Vagina (tissue), 2 donors: ENCODE measurements at regions not wholly inside any gene's neighbourhood (a gene's known extent, or its start where the extent isn't known, plus 50 kb on each side); places are given as distances from the start of the nearest gene placed in this dataset.

Source experiments
- DNase-seq, 2 donors: peaks; one replicate each; pipeline ENCODE4 v3.0.0-alpha.2; 2017; ENCODE audit errors: extremely low spot score in 2 of 2
- H3K27ac ChIP-seq: fragments of 200-600 bp; sonication (generic); one replicate; pipeline ENCODE4 v1.5.1; 2019
- H3K27me3 ChIP-seq: fragments of 200-600 bp; sonication (generic); one replicate; pipeline ENCODE4 v1.5.1; 2019
- H3K36me3 ChIP-seq, 2 donors: fragments of 200-600 bp; sonication (generic); one replicate each; pipeline ENCODE4 v1.5.1; 2017 to 2019
- H3K4me1 ChIP-seq: fragments of 200-600 bp; sonication (generic); one replicate; pipeline ENCODE4 v1.5.1; 2019
- H3K4me3 ChIP-seq, 2 donors: fragments of 200-600 bp; sonication (generic); 1 replicate in 1 of 2; 2 replicates in 1 of 2; pipeline ENCODE4 v1.5.1; 2016 to 2019
- H3K9me3 ChIP-seq: fragments of 200-600 bp; sonication (generic); one replicate; pipeline ENCODE4 v1.5.1; 2019
- POLR2A ChIP-seq, 2 donors: fragments of 450-650 bp; IDR thresholded peaks; one replicate each; pipeline ENCODE4 v1.6.1; 2017; ENCODE audit warnings: antibody characterized with exemption in 2 of 2, mild to moderate bottlenecking in 2 of 2, moderate library complexity in 2 of 2
- POLR2AphosphoS5 ChIP-seq, 2 donors: sonication (generic); formaldehyde crosslinking; IDR thresholded peaks; one replicate each; pipeline ENCODE4 v1.9.0; 2017; ENCODE audit warnings: antibody characterized with exemption in 2 of 2, mild to moderate bottlenecking in 2 of 2, low read depth in 1 of 2; ENCODE audit not compliant: insufficient read depth in 1 of 2
- intact Hi-C: fragments of 100-400 bp; cut with DNase I; formaldehyde crosslinking; loops from one replicate; pipeline ENCODE4 v1.15.1; 2023
- TF ChIP-seq, protein P1 (sequence below), 3 experiments: fragments of 450-650 bp in 2 of 3; fragments of 200-600 bp in 1 of 3; sonication (generic) in 1 of 3; IDR thresholded peaks; one replicate each; pipeline ENCODE4 v1.5.1; 2017 to 2019; ENCODE audit warnings: antibody characterized with exemption in 3 of 3, mild to moderate bottlenecking in 2 of 3, moderate library complexity in 2 of 3

GRCh38 chr20:60565083-60565482, 606.9 kb downstream of the CDH26 start:
- intact Hi-C loops, result no loop called here
- Histone ChIP-seq H3K4me1 (no peaks in the 10 kb centered on the region), H3K36me3 (no peaks in the 10 kb centered on the region), H3K27me3 (no peaks in the 10 kb centered on the region), H3K4me3 (no peak overlapping the region), H3K27ac (no peak overlapping the region), H3K9me3 (no peaks in the 10 kb centered on the region)
- no peak for DNase-seq
- no peak for TF ChIP-seq POLR2A (IDR thresholded peaks at IDR 0.05)

- no peak for DNase-seq
Observed at GRCh38 chr20:60565551-60565950, 607.3 kb downstream of the CDH26 start.

DNA sequence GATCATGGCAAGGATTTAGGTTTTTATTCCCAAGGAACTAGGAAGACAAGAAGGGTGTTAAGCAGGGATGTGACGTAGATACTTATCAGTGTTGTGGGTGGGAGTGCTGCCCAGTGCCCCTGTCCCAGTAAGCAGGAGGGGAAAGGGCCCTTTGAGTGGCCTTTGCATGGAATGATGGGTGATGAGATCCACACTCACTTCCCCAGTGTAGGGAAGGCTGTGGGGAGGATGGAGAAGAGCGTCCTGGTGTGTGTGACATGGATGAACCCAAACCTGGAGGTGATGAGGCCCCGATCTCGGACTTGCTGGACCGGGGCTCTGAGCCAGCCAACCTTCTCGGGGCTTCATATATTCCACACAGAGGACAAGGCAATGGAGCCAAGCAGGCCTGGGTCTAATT, 610.9 kb downstream of the CDH26 start:
- DNase-seq, result peak in 1 of 2 donors; percentile 70
- Histone ChIP-seq H3K27me3 (no peaks in the 10 kb centered on the region), H3K9me3 (no peaks in the 10 kb centered on the region), H3K4me1 (no peaks in the 10 kb centered on the region), H3K27ac (no peak overlapping the region), H3K36me3 (no peaks in the 10 kb centered on the region), H3K4me3 (no peak overlapping the region)
- intact Hi-C loops, result no loop called here
- TF ChIP-seq, protein P1, sequence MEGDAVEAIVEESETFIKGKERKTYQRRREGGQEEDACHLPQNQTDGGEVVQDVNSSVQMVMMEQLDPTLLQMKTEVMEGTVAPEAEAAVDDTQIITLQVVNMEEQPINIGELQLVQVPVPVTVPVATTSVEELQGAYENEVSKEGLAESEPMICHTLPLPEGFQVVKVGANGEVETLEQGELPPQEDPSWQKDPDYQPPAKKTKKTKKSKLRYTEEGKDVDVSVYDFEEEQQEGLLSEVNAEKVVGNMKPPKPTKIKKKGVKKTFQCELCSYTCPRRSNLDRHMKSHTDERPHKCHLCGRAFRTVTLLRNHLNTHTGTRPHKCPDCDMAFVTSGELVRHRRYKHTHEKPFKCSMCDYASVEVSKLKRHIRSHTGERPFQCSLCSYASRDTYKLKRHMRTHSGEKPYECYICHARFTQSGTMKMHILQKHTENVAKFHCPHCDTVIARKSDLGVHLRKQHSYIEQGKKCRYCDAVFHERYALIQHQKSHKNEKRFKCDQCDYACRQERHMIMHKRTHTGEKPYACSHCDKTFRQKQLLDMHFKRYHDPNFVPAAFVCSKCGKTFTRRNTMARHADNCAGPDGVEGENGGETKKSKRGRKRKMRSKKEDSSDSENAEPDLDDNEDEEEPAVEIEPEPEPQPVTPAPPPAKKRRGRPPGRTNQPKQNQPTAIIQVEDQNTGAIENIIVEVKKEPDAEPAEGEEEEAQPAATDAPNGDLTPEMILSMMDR (IDR thresholded peaks at IDR 0.05), result no peak
- TF ChIP-seq POLR2AphosphoS5 (IDR thresholded peaks at IDR 0.05; ENCODE audit: insufficient read depth in 1 of 2, low read depth in 1 of 2) (no peak), POLR2A (IDR thresholded peaks at IDR 0.05) (no peak)

More at GRCh38 chr20:60565551-60565950, 607.3 kb downstream of the CDH26 start:
- intact Hi-C loops, result no loop called here
- no peak overlapping the region for H3K4me3 ChIP-seq
- H3K27me3 ChIP-seq, result no peaks in the 10 kb centered on the region
- H3K9me3 ChIP-seq, result no peaks in the 10 kb centered on the region
- no peak overlapping the region for H3K27ac ChIP-seq
- H3K36me3 ChIP-seq, result no peaks in the 10 kb centered on the region
- TF ChIP-seq, protein P1 (IDR thresholded peaks at IDR 0.05), result no peak
- no peak for TF ChIP-seq POLR2A (IDR thresholded peaks at IDR 0.05)
- TF ChIP-seq POLR2AphosphoS5 (IDR thresholded peaks at IDR 0.05; ENCODE audit: insufficient read depth in 1 of 2, low read depth in 1 of 2), result no peak
- H3K4me1 ChIP-seq, result no peaks in the 10 kb centered on the region

- DNase-seq, result peak in 1 of 2 donors; percentile 34
- no peaks in the 10 kb centered on the region for H3K27me3 ChIP-seq
- H3K36me3 ChIP-seq, result no peaks in the 10 kb centered on the region
- intact Hi-C loops, result no loop called here
- no peak overlapping the region for H3K27ac ChIP-seq
- TF ChIP-seq, protein P1 (IDR thresholded peaks at IDR 0.05), result no peak
- no peak for TF ChIP-seq POLR2A (IDR thresholded peaks at IDR 0.05)
- no peak for TF ChIP-seq POLR2AphosphoS5 (IDR thresholded peaks at IDR 0.05; ENCODE audit: insufficient read depth in 1 of 2, low read depth in 1 of 2)
- no peaks in the 10 kb centered on the region for H3K4me1 ChIP-seq
- no peaks in the 10 kb centered on the region for H3K9me3 ChIP-seq
- no peak overlapping the region for H3K4me3 ChIP-seq
Observed at GRCh38 chr20:60570481-60571277, 612.5 kb downstream of the CDH26 start.

GRCh38 chr20:60573003-60573680, 614.9 kb downstream of the CDH26 start:
- no peaks in the 10 kb centered on the region for H3K9me3 ChIP-seq
- no peak overlapping the region for H3K4me3 ChIP-seq
- no peaks in the 10 kb centered on the region for H3K4me1 ChIP-seq
- peak in 1 of 2 donors; percentile 13 for DNase-seq
- H3K27me3 ChIP-seq, result no peaks in the 10 kb centered on the region
- TF ChIP-seq POLR2AphosphoS5 (IDR thresholded peaks at IDR 0.05; ENCODE audit: insufficient read depth in 1 of 2, low read depth in 1 of 2) (no peak), POLR2A (IDR thresholded peaks at IDR 0.05) (no peak)
- TF ChIP-seq, protein P1 (IDR thresholded peaks at IDR 0.05), result no peak
- intact Hi-C loops, result no loop called here
- no peak overlapping the region for H3K27ac ChIP-seq
- no peaks in the 10 kb centered on the region for H3K36me3 ChIP-seq
